ENCODE measurements at regions not wholly inside any gene's neighbourhood (a gene's known extent, or its start where the extent isn't known, plus 50 kb on each side); places are given as distances from the start of the nearest gene placed in this dataset.

GRCh38 chr1:56414728-56415224 is 164.6 kb downstream of the PLPP3 start:
- H3K9me3 Mint-ChIP-seq (ENCODE audit: unreplicated experiment): no peaks in the 10 kb centered on the region
- peaks cover 9% of the 10 kb centered on the region for H3K27me3 Mint-ChIP-seq (ENCODE audit: unreplicated experiment)
- no peak overlapping the region for H3K27ac Mint-ChIP-seq (ENCODE audit: unreplicated experiment)
- DNase-seq (ENCODE audit: low spot score): no peak
- no peak for TF ChIP-seq CTCF (IDR thresholded peaks at IDR 0.05; ENCODE audit: unreplicated experiment)
- peaks cover 66% of the 10 kb centered on the region for H3K4me1 Mint-ChIP-seq (ENCODE audit: unreplicated experiment)
- no peak overlapping the region for H3K4me3 Mint-ChIP-seq (ENCODE audit: unreplicated experiment)
- H3K36me3 Mint-ChIP-seq (ENCODE audit: low read depth, unreplicated experiment): no peaks in the 10 kb centered on the region

- H3K4me3 Mint-ChIP-seq (ENCODE audit: unreplicated experiment): no peak overlapping the region
These were observed 165.6 kb downstream of the PLPP3 start for GRCh38 chr1:56413671-56414199.

GRCh38 chr1:56411484-56412180 is 167.7 kb downstream of the PLPP3 start:
- Mint-ChIP-seq H3K9me3 (ENCODE audit: unreplicated experiment) (no peaks in the 10 kb centered on the region), H3K27ac (ENCODE audit: unreplicated experiment) (no peak overlapping the region), H3K4me3 (ENCODE audit: unreplicated experiment) (no peak overlapping the region), H3K4me1 (ENCODE audit: unreplicated experiment) (peaks cover 45% of the 10 kb centered on the region), H3K36me3 (ENCODE audit: low read depth, unreplicated experiment) (no peaks in the 10 kb centered on the region), H3K27me3 (ENCODE audit: unreplicated experiment) (peaks cover 9% of the 10 kb centered on the region)
- no peak for TF ChIP-seq CTCF (IDR thresholded peaks at IDR 0.05; ENCODE audit: unreplicated experiment)
- no peak for DNase-seq (ENCODE audit: low spot score)

More at GRCh38 chr1:56413671-56414199, 165.6 kb downstream of the PLPP3 start:
- no peak overlapping the region for H3K27ac Mint-ChIP-seq (ENCODE audit: unreplicated experiment)
- peaks cover 9% of the 10 kb centered on the region for H3K27me3 Mint-ChIP-seq (ENCODE audit: unreplicated experiment)
- no peak for TF ChIP-seq CTCF (IDR thresholded peaks at IDR 0.05; ENCODE audit: unreplicated experiment)
- no peaks in the 10 kb centered on the region for H3K9me3 Mint-ChIP-seq (ENCODE audit: unreplicated experiment)
- H3K36me3 Mint-ChIP-seq (ENCODE audit: low read depth, unreplicated experiment): no peaks in the 10 kb centered on the region
- DNase-seq (ENCODE audit: low spot score): no peak
- H3K4me1 Mint-ChIP-seq (ENCODE audit: unreplicated experiment): peaks cover 59% of the 10 kb centered on the region

GRCh38 chr1:56411021-56411420 is 168.3 kb downstream of the PLPP3 start:
- H3K4me1 Mint-ChIP-seq (ENCODE audit: unreplicated experiment): peaks cover 42% of the 10 kb centered on the region
- peaks cover 9% of the 10 kb centered on the region for H3K27me3 Mint-ChIP-seq (ENCODE audit: unreplicated experiment)
- H3K36me3 Mint-ChIP-seq (ENCODE audit: low read depth, unreplicated experiment): no peaks in the 10 kb centered on the region
- H3K4me3 Mint-ChIP-seq (ENCODE audit: unreplicated experiment): no peak overlapping the region
- H3K27ac Mint-ChIP-seq (ENCODE audit: unreplicated experiment): no peak overlapping the region
- H3K9me3 Mint-ChIP-seq (ENCODE audit: unreplicated experiment): no peaks in the 10 kb centered on the region
- no peak for DNase-seq (ENCODE audit: low spot score)
- no peak for TF ChIP-seq CTCF (IDR thresholded peaks at IDR 0.05; ENCODE audit: unreplicated experiment)

GRCh38 chr1:56410405-56410804 is 169.0 kb downstream of the PLPP3 start:
- peaks cover 40% of the 10 kb centered on the region for H3K4me1 Mint-ChIP-seq (ENCODE audit: unreplicated experiment)
- H3K9me3 Mint-ChIP-seq (ENCODE audit: unreplicated experiment): no peaks in the 10 kb centered on the region
- H3K27me3 Mint-ChIP-seq (ENCODE audit: unreplicated experiment): peaks cover 9% of the 10 kb centered on the region
- DNase-seq (ENCODE audit: low spot score): no peak
- TF ChIP-seq CTCF (IDR thresholded peaks at IDR 0.05; ENCODE audit: unreplicated experiment): no peak
- H3K4me3 Mint-ChIP-seq (ENCODE audit: unreplicated experiment): no peak overlapping the region
- no peak overlapping the region for H3K27ac Mint-ChIP-seq (ENCODE audit: unreplicated experiment)
- no peaks in the 10 kb centered on the region for H3K36me3 Mint-ChIP-seq (ENCODE audit: low read depth, unreplicated experiment)

Measured in endothelial cell (in vitro differentiated cells).